WERI-Rb-1 (cell line): ENCODE measurements at regions not wholly inside any gene's neighbourhood (a gene's known extent, or its start where the extent isn't known, plus 50 kb on each side); places are given as distances from the start of the nearest gene placed in this dataset.

ENCODE experiments used
- DNase-seq: peaks from one replicate; pipeline ENCODE4 v3.0.0-alpha.2; 2020
- H3K27ac ChIP-seq: fragments of 250-450 bp; sonication (Bioruptor Pico); 2 replicates; pipeline ENCODE4 v1.5.1; 2020; ENCODE audit warnings: mild to moderate bottlenecking, moderate library complexity
- H3K27me3 ChIP-seq: fragments of 250-450 bp; sonication (Bioruptor Pico); 2 replicates; pipeline ENCODE4 v1.5.1; 2021; ENCODE audit warnings: mild to moderate bottlenecking, low read depth, moderate library complexity; ENCODE audit not compliant: insufficient read depth, severe bottlenecking
- H3K36me3 ChIP-seq: fragments of 250-450 bp; sonication (Bioruptor Pico); 2 replicates; pipeline ENCODE4 v1.5.1; 2020; ENCODE audit warnings: mild to moderate bottlenecking, moderate library complexity
- H3K4me3 ChIP-seq: 2 replicates; pipeline ENCODE4 v1.5.1; 2011; ENCODE audit warnings: low read depth, mild to moderate bottlenecking, control low read depth, low read length
- H3K9me3 ChIP-seq: fragments of 250-450 bp; sonication (Bioruptor Pico); 2 replicates; pipeline ENCODE4 v1.5.1; 2021; ENCODE audit warnings: mild to moderate bottlenecking, moderate library complexity; ENCODE audit not compliant: severe bottlenecking
- TF ChIP-seq, protein P1 (sequence below): IDR thresholded peaks from 2 replicates; pipeline ENCODE4 v1.5.1; 2011; ENCODE audit warnings: low read depth, mild to moderate bottlenecking, control low read depth, inconsistent platforms, low read length

DNA sequence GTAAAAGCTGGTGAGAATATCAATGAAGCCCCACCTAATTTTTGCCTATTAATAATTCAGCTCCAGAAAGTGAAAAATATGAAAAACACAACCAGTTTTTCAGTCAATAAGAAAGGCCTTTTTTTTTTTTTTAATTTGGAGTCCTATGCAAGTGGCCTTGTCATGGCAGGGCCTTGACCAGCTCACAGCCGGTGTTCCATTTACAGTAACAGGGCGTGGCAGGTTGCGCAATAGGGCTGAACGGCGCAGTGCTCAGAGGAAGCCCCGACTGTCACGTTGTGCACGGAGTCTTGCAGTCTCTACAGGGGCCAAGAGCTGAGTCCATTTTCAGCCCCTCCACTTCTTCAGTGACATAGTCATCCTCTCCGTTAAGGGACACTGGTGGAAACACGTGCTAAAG, 184.1 kb upstream of the FN1 start:
- Histone ChIP-seq H3K27me3 (no peaks in the 10 kb centered on the region), H3K9me3 (peaks cover 10% of the 10 kb centered on the region), H3K27ac (peak overlapping the region; percentile 78), H3K36me3 (no peaks in the 10 kb centered on the region), H3K4me3 (no peak overlapping the region; the same call in 1 of the 2 replicates)
- TF ChIP-seq, protein P1, sequence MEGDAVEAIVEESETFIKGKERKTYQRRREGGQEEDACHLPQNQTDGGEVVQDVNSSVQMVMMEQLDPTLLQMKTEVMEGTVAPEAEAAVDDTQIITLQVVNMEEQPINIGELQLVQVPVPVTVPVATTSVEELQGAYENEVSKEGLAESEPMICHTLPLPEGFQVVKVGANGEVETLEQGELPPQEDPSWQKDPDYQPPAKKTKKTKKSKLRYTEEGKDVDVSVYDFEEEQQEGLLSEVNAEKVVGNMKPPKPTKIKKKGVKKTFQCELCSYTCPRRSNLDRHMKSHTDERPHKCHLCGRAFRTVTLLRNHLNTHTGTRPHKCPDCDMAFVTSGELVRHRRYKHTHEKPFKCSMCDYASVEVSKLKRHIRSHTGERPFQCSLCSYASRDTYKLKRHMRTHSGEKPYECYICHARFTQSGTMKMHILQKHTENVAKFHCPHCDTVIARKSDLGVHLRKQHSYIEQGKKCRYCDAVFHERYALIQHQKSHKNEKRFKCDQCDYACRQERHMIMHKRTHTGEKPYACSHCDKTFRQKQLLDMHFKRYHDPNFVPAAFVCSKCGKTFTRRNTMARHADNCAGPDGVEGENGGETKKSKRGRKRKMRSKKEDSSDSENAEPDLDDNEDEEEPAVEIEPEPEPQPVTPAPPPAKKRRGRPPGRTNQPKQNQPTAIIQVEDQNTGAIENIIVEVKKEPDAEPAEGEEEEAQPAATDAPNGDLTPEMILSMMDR: no peak
- DNase-seq: no peak

GRCh38 chr2:215619022-215619958, 183.4 kb upstream of the FN1 start:
- Histone ChIP-seq H3K27me3 (no peaks in the 10 kb centered on the region), H3K9me3 (peaks cover 10% of the 10 kb centered on the region), H3K36me3 (no peaks in the 10 kb centered on the region), H3K27ac (peak overlapping the region; percentile 78), H3K4me3 (peak overlapping the region; percentile 29)
- TF ChIP-seq, protein P1: no peak
- peak; percentile 61 for DNase-seq

- DNase-seq: no peak
- Histone ChIP-seq H3K36me3 (no peaks in the 10 kb centered on the region), H3K4me3 (no peak overlapping the region), H3K27me3 (no peaks in the 10 kb centered on the region), H3K9me3 (peaks cover 10% of the 10 kb centered on the region), H3K27ac (no peak overlapping the region)
- TF ChIP-seq, protein P1: no peak
These were observed 182.3 kb upstream of the FN1 start for GRCh38 chr2:215618145-215618544.

- H3K36me3 ChIP-seq: no peaks in the 10 kb centered on the region
- H3K27me3 ChIP-seq: no peaks in the 10 kb centered on the region
- no peak overlapping the region for H3K4me3 ChIP-seq
- TF ChIP-seq, protein P1: no peak
- DNase-seq: no peak
- peaks cover 10% of the 10 kb centered on the region for H3K9me3 ChIP-seq
- H3K27ac ChIP-seq: no peak overlapping the region
These were observed 181.4 kb upstream of the FN1 start for GRCh38 chr2:215617060-215617824.

GRCh38 chr2:215615803-215616174, 179.9 kb upstream of the FN1 start:
- Histone ChIP-seq H3K36me3 (no peaks in the 10 kb centered on the region), H3K27me3 (no peaks in the 10 kb centered on the region), H3K9me3 (peaks cover 10% of the 10 kb centered on the region), H3K27ac (no peak overlapping the region), H3K4me3 (no peak overlapping the region)
- TF ChIP-seq, protein P1: no peak
- no peak for DNase-seq
